Large intestine (tissue), 3 donors: ENCODE measurements at regions not wholly inside any gene's neighbourhood (a gene's known extent, or its start where the extent isn't known, plus 50 kb on each side); places are given as distances from the start of the nearest gene placed in this dataset.

Source experiments
- DNase-seq, 2 donors: peaks; one replicate each; pipeline versions ENCODE4 v3.0.0 to v3.0.0-alpha.2; 2013
- H3K27ac ChIP-seq: one replicate; pipeline ENCODE4 v1.5.1; 2013; ENCODE audit warnings: low read length
- H3K27me3 ChIP-seq: 2 replicates; pipeline ENCODE4 v1.6.1; 2013; ENCODE audit warnings: low read length; ENCODE audit not compliant: control insufficient read depth, insufficient read depth
- H3K36me3 ChIP-seq: 2 replicates; pipeline ENCODE4 v1.6.1; 2013; ENCODE audit warnings: low read length; ENCODE audit not compliant: control insufficient read depth, insufficient read depth
- H3K4me1 ChIP-seq: one replicate; pipeline ENCODE4 v1.6.1; 2013; ENCODE audit warnings: low read length; ENCODE audit not compliant: control insufficient read depth, insufficient read depth
- H3K4me3 ChIP-seq: one replicate; pipeline ENCODE4 v1.5.1; 2013; ENCODE audit warnings: low read length
- H3K9me3 ChIP-seq: one replicate; pipeline ENCODE4 v1.6.1; 2013; ENCODE audit warnings: mild to moderate bottlenecking, low read depth, low read length, moderate library complexity; ENCODE audit not compliant: control insufficient read depth
- WGBS: methylation state at CpG from one replicate; pipeline ENCODE4 v1.1.5; 2013; ENCODE audit warnings: low lambda C conversion rate; ENCODE audit not compliant: insufficient coverage; 5-methylcytosine and 5-hydroxymethylcytosine counted together

GRCh38 chr20:39492223-39492797 lies 530.2 kb downstream of the DHX35 start:
- Histone ChIP-seq H3K36me3 (no peaks in the 10 kb centered on the region), H3K4me1 (no peaks in the 10 kb centered on the region), H3K9me3 (no peaks in the 10 kb centered on the region), H3K27me3 (no peaks in the 10 kb centered on the region), H3K27ac (no peak overlapping the region), H3K4me3 (no peak overlapping the region)
- DNase-seq, result no peak
- WGBS, result 100% methylated on average over 2 of the region's 6 CpGs

GRCh38 chr20:39491711-39492110 lies 529.6 kb downstream of the DHX35 start:
- H3K4me3 ChIP-seq, result no peak overlapping the region
- H3K27ac ChIP-seq, result no peak overlapping the region
- no CpG with 5 or more reads among the region's 1 CpG for WGBS
- H3K27me3 ChIP-seq, result no peaks in the 10 kb centered on the region
- DNase-seq, result no peak
- H3K4me1 ChIP-seq, result no peaks in the 10 kb centered on the region
- no peaks in the 10 kb centered on the region for H3K9me3 ChIP-seq
- H3K36me3 ChIP-seq, result no peaks in the 10 kb centered on the region

DNA sequence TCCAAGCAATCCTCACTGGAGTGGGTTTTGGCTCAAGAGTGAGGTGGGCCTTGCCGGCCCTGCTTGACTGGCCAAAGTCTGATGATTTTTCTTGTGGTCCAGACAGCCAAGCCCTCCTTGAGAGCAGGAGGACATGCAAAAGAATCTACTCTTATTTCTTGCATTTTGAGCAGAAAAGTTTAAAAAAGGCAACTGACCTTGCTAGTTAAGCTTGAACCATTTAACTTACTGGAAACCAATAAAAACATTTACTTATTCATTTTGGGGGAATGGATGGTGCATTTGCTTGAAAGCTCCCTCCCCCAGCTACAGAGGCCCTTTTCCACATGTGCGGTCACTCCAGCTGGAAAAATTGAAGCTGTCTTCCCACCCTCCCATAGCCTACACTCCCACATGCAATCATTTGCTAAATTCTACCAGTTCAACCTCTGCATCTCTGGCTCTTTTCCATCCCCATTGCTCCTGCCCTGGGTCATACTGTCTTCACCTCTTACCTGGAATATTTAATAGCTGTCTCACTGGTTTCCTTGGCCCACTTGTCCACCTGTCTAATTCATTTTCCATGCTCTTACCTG lies 527.9 kb downstream of the DHX35 start:
- no peak for DNase-seq

DNA sequence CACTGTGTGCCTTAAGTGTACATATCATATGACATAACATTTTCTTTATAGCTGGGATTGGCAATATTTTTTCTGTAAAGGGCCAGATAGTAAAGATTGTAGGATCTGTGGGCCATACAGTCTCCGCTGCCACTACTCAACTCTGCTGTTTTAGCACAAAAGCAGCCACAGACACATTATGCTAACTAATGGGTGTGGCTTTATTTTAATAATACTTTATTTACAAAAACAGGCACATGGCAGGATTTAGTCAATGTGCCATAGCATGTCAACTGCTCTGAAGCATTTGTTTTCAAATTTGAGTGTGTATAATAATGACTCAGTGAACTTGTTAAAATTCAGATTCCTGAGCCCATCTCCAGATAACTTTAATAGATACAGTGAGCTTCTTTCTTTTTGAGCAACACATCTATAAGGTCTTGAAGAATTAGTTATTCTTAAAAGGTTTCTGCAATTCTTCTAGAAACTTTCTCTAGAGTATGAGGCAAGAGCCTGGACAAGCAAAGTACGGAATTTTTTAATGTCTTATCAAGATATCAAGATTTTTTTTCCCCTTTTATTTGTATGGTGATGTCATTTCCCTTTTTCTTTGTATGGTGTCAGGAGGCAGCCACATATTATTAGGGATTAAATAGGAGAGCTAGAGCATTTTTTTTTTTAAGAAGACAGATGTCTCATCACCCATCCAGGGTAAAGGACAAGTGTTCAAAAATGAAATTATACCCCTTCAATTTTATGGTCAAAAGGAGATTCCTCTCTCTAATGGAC lies 518.3 kb downstream of the DHX35 start:
- H3K4me3 ChIP-seq, result no peak overlapping the region
- H3K4me1 ChIP-seq, result no peaks in the 10 kb centered on the region
- no peaks in the 10 kb centered on the region for H3K36me3 ChIP-seq
- DNase-seq, result no peak
- no peaks in the 10 kb centered on the region for H3K27me3 ChIP-seq
- no peaks in the 10 kb centered on the region for H3K9me3 ChIP-seq
- no peak overlapping the region for H3K27ac ChIP-seq
- no CpG with 5 or more reads among the region's 2 CpGs for WGBS

More for the DNA sequence above, 527.9 kb downstream of the DHX35 start:
- Histone ChIP-seq H3K36me3 (no peaks in the 10 kb centered on the region), H3K4me1 (no peaks in the 10 kb centered on the region), H3K27ac (no peak overlapping the region), H3K4me3 (no peak overlapping the region), H3K9me3 (no peaks in the 10 kb centered on the region), H3K27me3 (no peaks in the 10 kb centered on the region)
- no CpG with 5 or more reads among the region's 2 CpGs for WGBS

- Histone ChIP-seq H3K4me3 (no peak overlapping the region), H3K4me1 (no peaks in the 10 kb centered on the region), H3K9me3 (no peaks in the 10 kb centered on the region), H3K27ac (no peak overlapping the region), H3K36me3 (no peaks in the 10 kb centered on the region), H3K27me3 (no peaks in the 10 kb centered on the region)
- no CpG with 5 or more reads among the region's 4 CpGs for WGBS
- DNase-seq, result no peak
These were observed 517.2 kb downstream of the DHX35 start for GRCh38 chr20:39479196-39479810.

DNA sequence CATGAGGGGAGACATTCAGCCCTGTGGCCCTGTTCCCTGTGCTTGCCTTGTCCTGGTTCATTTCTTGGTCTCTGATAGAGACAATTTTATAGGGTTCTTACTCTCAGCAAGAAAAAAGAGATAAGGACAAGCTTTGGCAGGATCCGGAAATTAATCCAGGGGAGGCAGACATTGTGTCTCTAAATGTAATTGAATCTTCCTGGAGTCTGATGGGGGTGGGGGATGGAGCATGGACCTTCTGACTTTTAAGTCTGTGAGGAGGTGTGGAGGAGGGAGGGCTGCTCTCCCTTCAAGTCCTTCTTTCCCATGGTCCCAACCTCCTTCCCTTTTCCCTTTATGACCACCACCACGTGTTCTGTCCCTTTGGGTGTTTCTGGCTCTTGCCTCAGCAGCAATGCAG lies 512.7 kb downstream of the DHX35 start:
- H3K36me3 ChIP-seq, result no peaks in the 10 kb centered on the region
- H3K27ac ChIP-seq, result no peak overlapping the region
- H3K27me3 ChIP-seq, result no peaks in the 10 kb centered on the region
- 55% methylated on average over 2 of the region's 2 CpGs for WGBS
- no peaks in the 10 kb centered on the region for H3K4me1 ChIP-seq
- H3K9me3 ChIP-seq, result no peaks in the 10 kb centered on the region
- no peak for DNase-seq
- H3K4me3 ChIP-seq, result no peak overlapping the region

DNA sequence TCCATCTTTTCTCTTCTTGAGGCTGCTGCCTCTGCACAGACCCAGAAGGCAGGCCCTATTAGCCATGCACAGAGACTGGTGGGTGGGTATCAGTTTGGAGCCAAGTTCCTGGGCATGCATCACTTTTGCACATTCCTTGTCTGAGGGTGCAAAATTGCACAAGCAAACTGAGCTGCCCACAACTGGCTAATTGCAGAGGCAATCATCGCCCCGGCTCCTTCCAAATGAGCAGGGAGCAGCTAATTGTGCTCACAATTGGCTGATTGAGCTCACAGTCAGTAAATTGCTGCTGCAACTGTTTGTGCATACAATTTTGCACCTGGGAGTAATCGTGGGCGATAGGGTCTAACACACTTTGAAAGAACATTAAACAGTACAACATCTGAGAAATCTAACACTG lies 511.4 kb downstream of the DHX35 start:
- DNase-seq, result no peak
- Histone ChIP-seq H3K4me3 (no peak overlapping the region), H3K9me3 (no peaks in the 10 kb centered on the region), H3K4me1 (no peaks in the 10 kb centered on the region), H3K36me3 (no peaks in the 10 kb centered on the region), H3K27me3 (no peaks in the 10 kb centered on the region), H3K27ac (no peak overlapping the region)
- no CpG with 5 or more reads among the region's 4 CpGs for WGBS

DNA sequence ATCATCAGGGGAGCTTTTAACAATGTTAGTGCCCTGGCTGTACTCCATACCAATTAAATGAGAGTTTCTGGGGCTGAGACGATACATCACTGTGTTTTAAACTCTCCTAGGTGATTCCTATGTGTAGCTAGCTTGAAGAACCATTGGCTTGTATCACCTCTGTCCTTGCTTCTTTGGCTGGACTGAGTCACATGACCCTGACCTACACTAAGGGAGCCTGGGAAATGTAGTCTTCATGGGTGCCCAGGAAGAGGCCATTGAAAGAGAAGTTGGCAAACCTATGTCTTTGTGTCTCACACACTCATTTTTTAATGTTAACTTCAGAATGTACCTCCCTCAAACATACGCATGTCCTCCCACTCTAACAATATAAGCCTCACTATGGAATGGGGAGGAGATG lies 506.6 kb downstream of the DHX35 start:
- H3K4me1 ChIP-seq, result no peaks in the 10 kb centered on the region
- no peaks in the 10 kb centered on the region for H3K27me3 ChIP-seq
- no peaks in the 10 kb centered on the region for H3K9me3 ChIP-seq
- 100% methylated on average over 1 of the region's 2 CpGs for WGBS
- no peak for DNase-seq
- no peaks in the 10 kb centered on the region for H3K36me3 ChIP-seq
- no peak overlapping the region for H3K4me3 ChIP-seq
- H3K27ac ChIP-seq, result no peak overlapping the region

GRCh38 chr20:39464238-39464637 lies 502.1 kb downstream of the DHX35 start:
- no peaks in the 10 kb centered on the region for H3K4me1 ChIP-seq
- no peaks in the 10 kb centered on the region for H3K9me3 ChIP-seq
- no peak overlapping the region for H3K27ac ChIP-seq
- no peak for DNase-seq
- H3K36me3 ChIP-seq, result no peaks in the 10 kb centered on the region
- H3K4me3 ChIP-seq, result no peak overlapping the region
- WGBS, result no CpG with 5 or more reads among the region's 1 CpG
- no peaks in the 10 kb centered on the region for H3K27me3 ChIP-seq

GRCh38 chr20:39462416-39462945 lies 500.3 kb downstream of the DHX35 start:
- Histone ChIP-seq H3K4me3 (no peak overlapping the region), H3K27me3 (no peaks in the 10 kb centered on the region), H3K27ac (no peak overlapping the region), H3K36me3 (no peaks in the 10 kb centered on the region), H3K9me3 (no peaks in the 10 kb centered on the region), H3K4me1 (no peaks in the 10 kb centered on the region)
- WGBS, result no CpG with 5 or more reads among the region's 5 CpGs
- DNase-seq, result no peak
